Ishikawa (cell line): ENCODE measurements at regions not wholly inside any gene's neighbourhood (a gene's known extent, or its start where the extent isn't known, plus 50 kb on each side); places are given as distances from the start of the nearest gene placed in this dataset.

Source experiments
- CEBPB ChIP-seq: IDR thresholded peaks from 2 replicates; pipeline ENCODE4 v1.6.1; 2012
- EGR1 ChIP-seq: IDR thresholded peaks from 2 replicates; pipeline ENCODE4 v1.6.1; 2012
- EP300 ChIP-seq: IDR thresholded peaks from 2 replicates; pipeline ENCODE4 v1.6.1; 2012; ENCODE audit warnings: borderline replicate concordance
- RAD21 ChIP-seq: IDR thresholded peaks from 2 replicates; pipeline ENCODE4 v1.6.1; 2012; ENCODE audit warnings: low read depth
- TAF1 ChIP-seq: IDR thresholded peaks from 2 replicates; pipeline ENCODE4 v1.6.1; 2012; ENCODE audit warnings: low read depth, mild to moderate bottlenecking
- TF ChIP-seq, protein P1 (sequence below): IDR thresholded peaks from 2 replicates; pipeline ENCODE4 v1.6.1; 2012; ENCODE audit warnings: low read depth, mild to moderate bottlenecking
- TF ChIP-seq, protein P2 (sequence below): IDR thresholded peaks from 2 replicates; pipeline ENCODE4 v1.6.1; 2012

DNA sequence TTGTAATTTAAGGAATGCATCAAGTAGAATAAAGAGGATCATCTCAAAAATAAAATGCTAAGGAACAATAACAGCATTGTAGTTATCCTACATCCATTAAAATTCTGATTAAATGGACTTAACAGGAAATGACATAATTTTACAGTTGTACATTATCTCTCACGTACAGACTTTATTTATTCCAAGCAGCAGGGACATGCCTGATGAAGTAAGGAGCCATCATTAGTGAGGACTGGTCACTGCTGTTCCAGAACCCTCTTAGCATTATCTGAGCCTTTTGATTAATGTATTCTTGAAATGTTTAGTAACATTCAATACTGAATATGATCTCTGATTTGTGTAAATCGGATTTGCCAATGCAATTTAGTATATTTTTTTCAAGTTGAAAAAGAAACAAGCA, 516.1 kb downstream of the DACH1 start:
- no peak for TF ChIP-seq RAD21
- TF ChIP-seq TAF1 = no peak
- TF ChIP-seq CEBPB = no peak
- TF ChIP-seq, protein P1, sequence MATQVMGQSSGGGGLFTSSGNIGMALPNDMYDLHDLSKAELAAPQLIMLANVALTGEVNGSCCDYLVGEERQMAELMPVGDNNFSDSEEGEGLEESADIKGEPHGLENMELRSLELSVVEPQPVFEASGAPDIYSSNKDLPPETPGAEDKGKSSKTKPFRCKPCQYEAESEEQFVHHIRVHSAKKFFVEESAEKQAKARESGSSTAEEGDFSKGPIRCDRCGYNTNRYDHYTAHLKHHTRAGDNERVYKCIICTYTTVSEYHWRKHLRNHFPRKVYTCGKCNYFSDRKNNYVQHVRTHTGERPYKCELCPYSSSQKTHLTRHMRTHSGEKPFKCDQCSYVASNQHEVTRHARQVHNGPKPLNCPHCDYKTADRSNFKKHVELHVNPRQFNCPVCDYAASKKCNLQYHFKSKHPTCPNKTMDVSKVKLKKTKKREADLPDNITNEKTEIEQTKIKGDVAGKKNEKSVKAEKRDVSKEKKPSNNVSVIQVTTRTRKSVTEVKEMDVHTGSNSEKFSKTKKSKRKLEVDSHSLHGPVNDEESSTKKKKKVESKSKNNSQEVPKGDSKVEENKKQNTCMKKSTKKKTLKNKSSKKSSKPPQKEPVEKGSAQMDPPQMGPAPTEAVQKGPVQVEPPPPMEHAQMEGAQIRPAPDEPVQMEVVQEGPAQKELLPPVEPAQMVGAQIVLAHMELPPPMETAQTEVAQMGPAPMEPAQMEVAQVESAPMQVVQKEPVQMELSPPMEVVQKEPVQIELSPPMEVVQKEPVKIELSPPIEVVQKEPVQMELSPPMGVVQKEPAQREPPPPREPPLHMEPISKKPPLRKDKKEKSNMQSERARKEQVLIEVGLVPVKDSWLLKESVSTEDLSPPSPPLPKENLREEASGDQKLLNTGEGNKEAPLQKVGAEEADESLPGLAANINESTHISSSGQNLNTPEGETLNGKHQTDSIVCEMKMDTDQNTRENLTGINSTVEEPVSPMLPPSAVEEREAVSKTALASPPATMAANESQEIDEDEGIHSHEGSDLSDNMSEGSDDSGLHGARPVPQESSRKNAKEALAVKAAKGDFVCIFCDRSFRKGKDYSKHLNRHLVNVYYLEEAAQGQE = no peak
- no peak for TF ChIP-seq EP300
- TF ChIP-seq EGR1 = no peak
- TF ChIP-seq, protein P2, sequence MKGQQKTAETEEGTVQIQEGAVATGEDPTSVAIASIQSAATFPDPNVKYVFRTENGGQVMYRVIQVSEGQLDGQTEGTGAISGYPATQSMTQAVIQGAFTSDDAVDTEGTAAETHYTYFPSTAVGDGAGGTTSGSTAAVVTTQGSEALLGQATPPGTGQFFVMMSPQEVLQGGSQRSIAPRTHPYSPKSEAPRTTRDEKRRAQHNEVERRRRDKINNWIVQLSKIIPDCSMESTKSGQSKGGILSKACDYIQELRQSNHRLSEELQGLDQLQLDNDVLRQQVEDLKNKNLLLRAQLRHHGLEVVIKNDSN = no peak
